Kidney (tissue), 13 donors: ENCODE measurements at regions not wholly inside any gene's neighbourhood (a gene's known extent, or its start where the extent isn't known, plus 50 kb on each side); places are given as distances from the start of the nearest gene placed in this dataset.

Experiments used
- DNase-seq, 5 donors: peaks; one replicate each; pipeline ENCODE4 v3.0.0-alpha.2; 2013 to 2020
- FAIRE-seq: peaks from 2 replicates; lab custom pipeline; 2012; peaks lifted over from hg19 to GRCh38; lab: Jason Lieb, UNC
- H3K27ac ChIP-seq, 2 donors: one replicate each; pipeline ENCODE4 v1.7.0; 2013; ENCODE audit warnings: low read depth in 2 of 2, low read length in 2 of 2, inconsistent platforms in 1 of 2
- H3K27me3 ChIP-seq: one replicate; pipeline ENCODE4 v1.7.1; 2013; ENCODE audit warnings: low read length, inconsistent platforms; ENCODE audit not compliant: control insufficient read depth, insufficient read depth
- H3K36me3 ChIP-seq, 3 donors: one replicate each; pipeline versions ENCODE4 v1.7.0 to v1.7.1; 2013; ENCODE audit warnings: low read length in 3 of 3, control low read depth in 1 of 3, inconsistent platforms in 1 of 3; ENCODE audit not compliant: insufficient read depth in 3 of 3, control insufficient read depth in 2 of 3
- H3K4me1 ChIP-seq, 3 donors: one replicate each; pipeline versions ENCODE4 v1.7.0 to v1.7.1; 2013; ENCODE audit warnings: low read length in 3 of 3, inconsistent platforms in 1 of 3, low read depth in 1 of 3; ENCODE audit not compliant: control insufficient read depth in 2 of 3, insufficient read depth in 2 of 3
- H3K4me3 ChIP-seq, 3 donors: one replicate each; pipeline versions ENCODE4 v1.7.0 to v1.8.1; 2013; ENCODE audit warnings: low read length in 3 of 3, control low read depth in 1 of 3, inconsistent platforms in 1 of 3
- H3K9ac ChIP-seq, 3 donors: one replicate each; pipeline versions ENCODE4 v1.7.0 to v1.7.1; 2013; ENCODE audit warnings: low read length in 3 of 3, control low read depth in 1 of 3, inconsistent platforms in 1 of 3
- H3K9me3 ChIP-seq, 3 donors: one replicate each; pipeline versions ENCODE4 v1.7.0 to v1.7.1; 2013; ENCODE audit warnings: low read length in 3 of 3, control low read depth in 1 of 3, inconsistent platforms in 1 of 3; ENCODE audit not compliant: control insufficient read depth in 2 of 3, insufficient read depth in 1 of 3
- intact Hi-C: fragments of 100-400 bp; cut with DNase I; formaldehyde crosslinking; loops from one replicate; pipeline ENCODE4 v1.11.1; 2022
- TF ChIP-seq, protein P1 (sequence below): IDR thresholded peaks from 3 replicates; pipeline ENCODE4 v1.5.1; 2012; ENCODE audit warnings: mild to moderate bottlenecking, moderate library complexity, borderline replicate concordance; ENCODE audit not compliant: insufficient read depth; ENCODE audit errors: extremely low read depth
- donor health status: control.
- donor health status: control.
- donor health status: control.
- donor health status: control.
- donor health status: control.
- donor health status: DM: yes; HTN: yes; CAD: no.
- donor health status: Normal renal cell carcinoma (clear cell type).

DNA sequence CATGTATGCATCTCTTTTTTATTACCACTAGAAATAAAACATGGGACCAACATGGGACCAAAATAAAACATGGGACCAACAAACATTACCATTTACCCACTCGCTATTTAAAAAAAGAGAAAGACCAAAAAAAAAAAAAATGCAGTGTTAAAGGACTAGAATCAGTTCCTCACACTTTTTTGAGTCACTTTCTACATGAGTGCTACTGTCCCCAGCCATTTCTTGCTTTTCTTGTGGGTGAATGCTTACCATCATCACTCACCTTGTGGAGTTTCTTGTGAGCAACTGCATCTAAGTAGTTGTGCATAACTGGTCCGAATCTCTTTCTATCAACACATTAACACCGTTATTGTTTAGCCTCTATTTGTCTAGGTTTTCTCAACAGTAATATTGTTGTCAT, 493.6 kb upstream of the RIOK2 start:
- Histone ChIP-seq H3K4me1 (no peaks in the 10 kb centered on the region), H3K27me3 (no peaks in the 10 kb centered on the region), H3K9me3 (peaks cover 0 to 4% (median 0%) of the 10 kb centered on the region in 3 donors), H3K36me3 (no peaks in the 10 kb centered on the region), H3K4me3 (no peak overlapping the region), H3K9ac (no peak overlapping the region), H3K27ac (no peak overlapping the region)
- no peak for DNase-seq
- intact Hi-C loops, result no loop called here
- TF ChIP-seq, protein P1, sequence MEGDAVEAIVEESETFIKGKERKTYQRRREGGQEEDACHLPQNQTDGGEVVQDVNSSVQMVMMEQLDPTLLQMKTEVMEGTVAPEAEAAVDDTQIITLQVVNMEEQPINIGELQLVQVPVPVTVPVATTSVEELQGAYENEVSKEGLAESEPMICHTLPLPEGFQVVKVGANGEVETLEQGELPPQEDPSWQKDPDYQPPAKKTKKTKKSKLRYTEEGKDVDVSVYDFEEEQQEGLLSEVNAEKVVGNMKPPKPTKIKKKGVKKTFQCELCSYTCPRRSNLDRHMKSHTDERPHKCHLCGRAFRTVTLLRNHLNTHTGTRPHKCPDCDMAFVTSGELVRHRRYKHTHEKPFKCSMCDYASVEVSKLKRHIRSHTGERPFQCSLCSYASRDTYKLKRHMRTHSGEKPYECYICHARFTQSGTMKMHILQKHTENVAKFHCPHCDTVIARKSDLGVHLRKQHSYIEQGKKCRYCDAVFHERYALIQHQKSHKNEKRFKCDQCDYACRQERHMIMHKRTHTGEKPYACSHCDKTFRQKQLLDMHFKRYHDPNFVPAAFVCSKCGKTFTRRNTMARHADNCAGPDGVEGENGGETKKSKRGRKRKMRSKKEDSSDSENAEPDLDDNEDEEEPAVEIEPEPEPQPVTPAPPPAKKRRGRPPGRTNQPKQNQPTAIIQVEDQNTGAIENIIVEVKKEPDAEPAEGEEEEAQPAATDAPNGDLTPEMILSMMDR, result no peak
- FAIRE-seq, result no peak

DNA sequence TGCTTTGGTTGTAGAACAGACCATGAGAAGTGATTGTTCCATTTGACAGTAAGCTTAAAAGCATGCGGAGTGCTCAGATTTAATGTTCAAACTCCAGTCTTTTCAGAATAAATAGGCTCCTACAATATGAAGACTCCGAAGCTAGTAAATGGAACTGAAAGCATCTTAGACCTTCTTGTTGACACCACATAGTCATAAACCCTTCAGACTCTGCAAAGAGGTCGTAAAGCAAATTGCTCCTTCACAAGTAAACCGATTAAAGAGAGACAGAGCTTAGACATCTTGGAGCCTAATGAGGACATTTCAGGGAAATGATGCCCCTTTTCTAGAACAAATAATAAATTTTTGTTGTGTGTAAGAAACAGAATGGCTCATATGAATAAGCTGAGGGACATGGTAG, 511.0 kb upstream of the RIOK2 start:
- TF ChIP-seq, protein P1, result no peak
- Histone ChIP-seq H3K4me3 (no peak overlapping the region), H3K4me1 (no peaks in the 10 kb centered on the region), H3K9ac (no peak overlapping the region), H3K27ac (no peak overlapping the region), H3K27me3 (no peaks in the 10 kb centered on the region), H3K36me3 (no peaks in the 10 kb centered on the region), H3K9me3 (peaks cover 0 to 3% (median 0%) of the 10 kb centered on the region in 3 donors)
- FAIRE-seq (no peak), DNase-seq (peak in 1 of 5 donors; percentile 13)
- intact Hi-C loops, result no loop called here

DNA sequence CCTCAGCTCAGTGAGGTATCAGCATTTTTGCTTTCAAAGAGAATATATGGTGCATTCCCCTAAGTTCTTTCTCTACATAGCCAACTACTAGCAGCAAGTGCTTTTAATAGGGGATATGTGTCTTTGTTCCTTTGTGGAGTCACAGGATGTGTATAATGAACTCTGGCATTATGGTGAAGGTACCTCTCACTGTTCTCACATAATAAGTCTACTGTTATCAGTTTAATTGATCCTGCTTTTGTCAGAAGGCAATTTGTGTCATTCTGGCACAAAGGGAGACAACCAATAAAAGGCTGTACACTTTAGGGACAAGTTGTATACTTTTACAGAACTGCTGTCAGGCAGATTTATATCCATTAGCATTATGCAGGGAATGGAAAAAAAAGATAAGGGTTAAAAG, 531.4 kb upstream of the RIOK2 start:
- intact Hi-C loops, result no loop called here
- FAIRE-seq, result no peak

More for the DNA sequence above, 531.4 kb upstream of the RIOK2 start:
- H3K4me3 ChIP-seq, result no peak overlapping the region
- TF ChIP-seq, protein P1, result no peak
- H3K27me3 ChIP-seq, result no peaks in the 10 kb centered on the region
- no peaks in the 10 kb centered on the region for H3K4me1 ChIP-seq
- no peak overlapping the region for H3K9ac ChIP-seq
- no peak overlapping the region for H3K27ac ChIP-seq
- DNase-seq, result no peak
- H3K9me3 ChIP-seq, result no peaks in the 10 kb centered on the region
- H3K36me3 ChIP-seq, result no peaks in the 10 kb centered on the region
